ENCODE measurements at regions not wholly inside any gene's neighbourhood (a gene's known extent, or its start where the extent isn't known, plus 50 kb on each side); places are given as distances from the start of the nearest gene placed in this dataset.

DNA sequence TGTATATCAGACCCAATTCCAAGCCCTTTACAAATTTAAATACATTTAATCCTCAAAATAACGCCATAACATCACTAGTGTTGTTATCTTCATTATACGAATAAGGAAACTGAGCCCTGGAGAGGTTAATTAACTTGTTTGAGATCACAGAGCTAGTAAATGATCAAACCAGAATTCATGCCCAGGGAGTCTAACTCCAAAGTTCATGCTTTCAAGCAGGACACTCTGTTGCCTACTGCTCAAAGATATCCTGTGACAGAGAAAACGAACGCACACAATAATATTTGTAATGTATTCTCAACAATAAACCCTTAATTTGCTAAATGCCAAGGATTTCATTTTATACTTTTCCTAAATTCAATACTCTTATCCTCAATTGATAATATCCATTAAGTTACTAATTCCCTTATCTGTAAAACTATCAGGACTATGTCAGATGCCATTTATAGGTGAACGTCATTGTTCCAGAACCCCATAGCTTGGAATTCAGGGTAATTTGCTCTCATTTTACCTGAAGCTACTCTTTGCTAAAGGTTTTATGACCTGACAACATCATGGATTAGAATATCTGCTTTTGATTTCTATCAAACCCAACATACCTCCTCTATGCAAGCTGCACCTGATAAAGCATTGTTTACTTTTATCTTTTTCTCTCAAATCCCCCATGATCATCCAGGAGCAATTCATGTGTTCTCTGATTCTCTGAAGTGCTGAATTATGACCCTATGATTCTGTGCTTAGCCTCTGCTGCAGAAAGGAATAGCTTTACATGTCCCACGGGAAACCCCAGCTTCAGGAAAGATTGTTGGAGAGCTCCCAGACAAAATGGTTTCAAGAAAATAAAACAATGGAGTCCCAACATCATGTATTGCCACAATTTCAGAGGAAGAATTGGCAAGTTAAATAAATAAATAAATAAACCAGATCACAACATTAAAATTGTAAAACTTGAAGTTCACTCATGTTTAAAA is 150.2 kb upstream of the CDK1 start:
- no peak for ATAC-seq
- Histone ChIP-seq H3K4me1 (ENCODE audit: insufficient read depth, low read length) (no peaks in the 10 kb centered on the region), H3K27me3 (ENCODE audit: low read length) (no peaks in the 10 kb centered on the region), H3K79me2 (ENCODE audit: low read length) (no peaks in the 10 kb centered on the region), H3K4me3 (ENCODE audit: low read length) (no peak overlapping the region), H3K9me3 (ENCODE audit: low read length) (no peaks in the 10 kb centered on the region), H4K20me1 (ENCODE audit: low read length) (no peaks in the 10 kb centered on the region), H3K4me2 (ENCODE audit: low read length) (no peak overlapping the region), H3K9me2 (replicated peaks; ENCODE audit: low read length) (no peaks in the 10 kb centered on the region), H3F3A (ENCODE audit: low read length, unreplicated experiment) (no peaks in the 10 kb centered on the region), H3K36me3 (ENCODE audit: low read depth, low read length) (no peaks in the 10 kb centered on the region), H3K9ac (ENCODE audit: low read length) (no peak overlapping the region), H2AFZ (ENCODE audit: low read length) (no peak overlapping the region), H3K27ac (ENCODE audit: low read length) (no peak overlapping the region)
- TF ChIP-seq, protein P1, sequence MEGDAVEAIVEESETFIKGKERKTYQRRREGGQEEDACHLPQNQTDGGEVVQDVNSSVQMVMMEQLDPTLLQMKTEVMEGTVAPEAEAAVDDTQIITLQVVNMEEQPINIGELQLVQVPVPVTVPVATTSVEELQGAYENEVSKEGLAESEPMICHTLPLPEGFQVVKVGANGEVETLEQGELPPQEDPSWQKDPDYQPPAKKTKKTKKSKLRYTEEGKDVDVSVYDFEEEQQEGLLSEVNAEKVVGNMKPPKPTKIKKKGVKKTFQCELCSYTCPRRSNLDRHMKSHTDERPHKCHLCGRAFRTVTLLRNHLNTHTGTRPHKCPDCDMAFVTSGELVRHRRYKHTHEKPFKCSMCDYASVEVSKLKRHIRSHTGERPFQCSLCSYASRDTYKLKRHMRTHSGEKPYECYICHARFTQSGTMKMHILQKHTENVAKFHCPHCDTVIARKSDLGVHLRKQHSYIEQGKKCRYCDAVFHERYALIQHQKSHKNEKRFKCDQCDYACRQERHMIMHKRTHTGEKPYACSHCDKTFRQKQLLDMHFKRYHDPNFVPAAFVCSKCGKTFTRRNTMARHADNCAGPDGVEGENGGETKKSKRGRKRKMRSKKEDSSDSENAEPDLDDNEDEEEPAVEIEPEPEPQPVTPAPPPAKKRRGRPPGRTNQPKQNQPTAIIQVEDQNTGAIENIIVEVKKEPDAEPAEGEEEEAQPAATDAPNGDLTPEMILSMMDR (conservative IDR thresholded peaks at IDR 0.05; ENCODE audit: low read depth, low read length): no peak
- TF ChIP-seq EZH2phosphoT487 (IDR thresholded peaks at IDR 0.05; ENCODE audit: borderline replicate concordance, low read length): no peak
- TF ChIP-seq EZH2 (IDR thresholded peaks at IDR 0.05; ENCODE audit: low read length, unreplicated experiment): no peak
- no peak for DNase-seq
- BruUV-seq (replicated peaks): no TSS peak
- ChIA-PET CTCF (interaction anchor here (0.7 kb wide), 1 partner anchor 312 kb away, joined by 3 read pairs; no protein-coding TSS in a partner anchor), POLR2A (ENCODE audit: unreplicated experiment) (no interaction called here)
- intact Hi-C loops (cut with micrococcal nuclease): no loop called here

DNA sequence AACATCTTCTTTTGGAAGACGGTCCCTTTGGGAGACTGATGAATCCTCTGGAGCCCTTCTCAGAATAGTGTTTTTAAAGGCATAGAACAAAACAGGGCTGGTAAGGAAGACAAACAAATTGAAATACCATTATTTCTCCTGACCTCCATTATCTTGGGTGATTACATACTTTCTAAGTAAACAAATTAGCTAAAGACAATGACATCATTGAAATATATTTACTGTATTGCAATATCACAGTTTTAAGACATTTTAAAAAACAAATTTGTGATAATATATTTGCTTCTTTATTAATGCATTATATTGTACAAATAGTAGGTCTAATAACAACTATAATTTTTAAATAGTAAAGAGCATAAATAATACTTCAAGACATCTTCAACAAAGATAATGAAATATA is 152.2 kb upstream of the CDK1 start:
- H3K4me1 ChIP-seq (ENCODE audit: insufficient read depth, low read length): no peaks in the 10 kb centered on the region
- CTCF ChIA-PET: no interaction called here
- H3K9ac ChIP-seq (ENCODE audit: low read length): no peak overlapping the region
- no peaks in the 10 kb centered on the region for H3F3A ChIP-seq (ENCODE audit: low read length, unreplicated experiment)
- no peaks in the 10 kb centered on the region for H3K79me2 ChIP-seq (ENCODE audit: low read length)
- intact Hi-C loops (cut with micrococcal nuclease): no loop called here
- DNase-seq (no peak), ATAC-seq (no peak)
- BruUV-seq (replicated peaks): no TSS peak
- H3K4me2 ChIP-seq (ENCODE audit: low read length): no peak overlapping the region
- no peaks in the 10 kb centered on the region for H3K9me2 ChIP-seq (replicated peaks; ENCODE audit: low read length)
- no peaks in the 10 kb centered on the region for H3K9me3 ChIP-seq (ENCODE audit: low read length)
- H3K27me3 ChIP-seq (ENCODE audit: low read length): no peaks in the 10 kb centered on the region
- no peak overlapping the region for H3K4me3 ChIP-seq (ENCODE audit: low read length)
- H4K20me1 ChIP-seq (ENCODE audit: low read length): no peaks in the 10 kb centered on the region
- TF ChIP-seq EZH2phosphoT487 (IDR thresholded peaks at IDR 0.05; ENCODE audit: borderline replicate concordance, low read length) (no peak), EZH2 (IDR thresholded peaks at IDR 0.05; ENCODE audit: low read length, unreplicated experiment) (no peak)
- TF ChIP-seq, protein P1 (conservative IDR thresholded peaks at IDR 0.05; ENCODE audit: low read depth, low read length): no peak
- no peak overlapping the region for H3K27ac ChIP-seq (ENCODE audit: low read length)
- POLR2A ChIA-PET (ENCODE audit: unreplicated experiment): no interaction called here
- H3K36me3 ChIP-seq (ENCODE audit: low read depth, low read length): no peaks in the 10 kb centered on the region
- H2AFZ ChIP-seq (ENCODE audit: low read length): no peak overlapping the region

DNA sequence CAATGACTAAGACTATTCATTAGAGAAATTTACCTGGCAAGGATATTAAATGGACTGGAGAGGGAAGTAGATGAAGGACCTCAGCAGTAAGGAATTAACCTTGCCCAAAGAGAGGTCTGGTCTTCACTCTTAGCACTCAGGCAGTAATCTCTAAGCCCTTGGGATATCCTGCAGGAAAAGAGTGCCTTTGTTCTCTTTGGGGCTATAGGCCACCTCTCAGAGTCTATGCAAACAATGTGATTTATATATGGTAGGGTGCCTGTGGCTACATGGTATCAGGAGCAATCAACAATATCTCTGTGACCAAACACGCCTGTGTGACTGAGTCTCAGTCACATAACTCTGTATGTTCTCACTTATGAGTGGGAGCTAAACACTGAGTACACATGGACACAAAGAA is 154.7 kb upstream of the CDK1 start:
- TF ChIP-seq EZH2 (IDR thresholded peaks at IDR 0.05; ENCODE audit: low read length, unreplicated experiment): no peak
- TF ChIP-seq EZH2phosphoT487 (IDR thresholded peaks at IDR 0.05; ENCODE audit: borderline replicate concordance, low read length): no peak
- CTCF ChIA-PET: interaction anchor here (0.7 kb wide), 1 partner anchor 425 kb away, joined by 3 read pairs; no protein-coding TSS in a partner anchor
- Histone ChIP-seq H3F3A (ENCODE audit: low read length, unreplicated experiment) (no peaks in the 10 kb centered on the region), H3K4me2 (ENCODE audit: low read length) (no peak overlapping the region), H3K4me1 (ENCODE audit: insufficient read depth, low read length) (no peaks in the 10 kb centered on the region), H3K4me3 (ENCODE audit: low read length) (no peak overlapping the region), H3K27ac (ENCODE audit: low read length) (no peak overlapping the region), H3K9ac (ENCODE audit: low read length) (no peak overlapping the region), H3K27me3 (ENCODE audit: low read length) (no peaks in the 10 kb centered on the region), H4K20me1 (ENCODE audit: low read length) (no peaks in the 10 kb centered on the region), H3K9me2 (replicated peaks; ENCODE audit: low read length) (no peaks in the 10 kb centered on the region), H2AFZ (ENCODE audit: low read length) (no peak overlapping the region), H3K36me3 (ENCODE audit: low read depth, low read length) (no peaks in the 10 kb centered on the region), H3K9me3 (ENCODE audit: low read length) (no peaks in the 10 kb centered on the region), H3K79me2 (ENCODE audit: low read length) (no peaks in the 10 kb centered on the region)
- POLR2A ChIA-PET (ENCODE audit: unreplicated experiment): no interaction called here
- intact Hi-C loops (cut with micrococcal nuclease): no loop called here
- DNase-seq: no peak
- ATAC-seq: no peak; the same call in 1 of the 2 replicates
- no TSS peak for BruUV-seq (replicated peaks)

Measured in PC-3 (cell line).